HEK293 (cell line): ENCODE measurements at regions not wholly inside any gene's neighbourhood (a gene's known extent, or its start where the extent isn't known, plus 50 kb on each side); places are given as distances from the start of the nearest gene placed in this dataset.

ENCODE experiments used
- CTCF ChIP-seq: fragments of 450-650 bp; formaldehyde crosslinking; IDR thresholded peaks from 2 replicates; pipeline ENCODE4 v1.5.1; 2016; ENCODE audit warnings: missing biosample characterization, missing genetic modification characterization
- GLI4 ChIP-seq: fragments of 450-650 bp; formaldehyde crosslinking; IDR thresholded peaks from 2 replicates; pipeline ENCODE4 v1.5.1; 2016; ENCODE audit warnings: missing biosample characterization, missing genetic modification characterization
- IKZF3 ChIP-seq: fragments of 450-650 bp; IDR thresholded peaks from 2 replicates; pipeline ENCODE4 v1.5.0; 2018; ENCODE audit warnings: missing biosample characterization, mild to moderate bottlenecking, missing genetic modification characterization, moderate library complexity
- YY1 ChIP-seq: fragments of 450-650 bp; formaldehyde crosslinking; IDR thresholded peaks from 2 replicates; pipeline ENCODE4 v1.5.1; 2018; ENCODE audit warnings: missing biosample characterization, missing genetic modification characterization
- ZBTB8A ChIP-seq: fragments of 450-650 bp; formaldehyde crosslinking; IDR thresholded peaks from 2 replicates; pipeline ENCODE4 v1.5.1; 2016; ENCODE audit warnings: missing biosample characterization, missing genetic modification characterization
- ZNF157 ChIP-seq: fragments of 450-650 bp; formaldehyde crosslinking; IDR thresholded peaks from 2 replicates; pipeline ENCODE4 v1.5.1; 2016; ENCODE audit warnings: missing biosample characterization, missing genetic modification characterization
- ZNF202 ChIP-seq: fragments of 450-650 bp; formaldehyde crosslinking; IDR thresholded peaks from 2 replicates; pipeline ENCODE4 v1.5.1; 2016; ENCODE audit warnings: missing biosample characterization, missing genetic modification characterization, borderline replicate concordance
- ZNF24 ChIP-seq: fragments of 450-650 bp; formaldehyde crosslinking; IDR thresholded peaks from 2 replicates; pipeline ENCODE4 v1.5.1; 2016; ENCODE audit warnings: missing biosample characterization, missing genetic modification characterization
- ZNF660 ChIP-seq: fragments of 450-650 bp; IDR thresholded peaks from 2 replicates; pipeline ENCODE4 v1.5.1; 2018; ENCODE audit warnings: missing biosample characterization, mild to moderate bottlenecking, missing genetic modification characterization
- TF ChIP-seq, protein P1 (sequence below): fragments of 450-650 bp; formaldehyde crosslinking; IDR thresholded peaks from 2 replicates; pipeline ENCODE4 v1.5.1; 2016; ENCODE audit warnings: missing biosample characterization, missing genetic modification characterization, low read depth

DNA sequence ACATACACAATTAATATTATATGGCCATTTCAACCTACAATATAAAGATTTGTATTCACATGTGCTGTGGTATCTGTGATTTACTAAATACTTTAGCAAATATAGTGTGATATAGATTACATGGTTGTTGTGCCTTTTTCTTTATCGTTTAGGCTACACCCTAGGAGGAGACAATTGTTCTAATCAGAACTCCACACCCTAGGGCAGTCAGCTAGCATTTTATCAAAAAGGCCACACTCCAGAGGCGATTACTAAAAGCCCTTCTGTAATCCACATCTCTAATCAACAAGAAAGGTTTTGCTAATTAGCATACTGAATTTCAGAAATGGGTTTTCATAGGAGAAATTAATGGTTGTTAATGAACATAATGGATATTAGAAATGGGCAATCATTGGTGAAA lies 319.5 kb upstream of the NOCT start:
- TF ChIP-seq, protein P1, sequence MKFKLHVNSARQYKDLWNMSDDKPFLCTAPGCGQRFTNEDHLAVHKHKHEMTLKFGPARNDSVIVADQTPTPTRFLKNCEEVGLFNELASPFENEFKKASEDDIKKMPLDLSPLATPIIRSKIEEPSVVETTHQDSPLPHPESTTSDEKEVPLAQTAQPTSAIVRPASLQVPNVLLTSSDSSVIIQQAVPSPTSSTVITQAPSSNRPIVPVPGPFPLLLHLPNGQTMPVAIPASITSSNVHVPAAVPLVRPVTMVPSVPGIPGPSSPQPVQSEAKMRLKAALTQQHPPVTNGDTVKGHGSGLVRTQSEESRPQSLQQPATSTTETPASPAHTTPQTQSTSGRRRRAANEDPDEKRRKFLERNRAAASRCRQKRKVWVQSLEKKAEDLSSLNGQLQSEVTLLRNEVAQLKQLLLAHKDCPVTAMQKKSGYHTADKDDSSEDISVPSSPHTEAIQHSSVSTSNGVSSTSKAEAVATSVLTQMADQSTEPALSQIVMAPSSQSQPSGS (tag by site-specific recombination): no peak
- TF ChIP-seq ZNF24: no peak
- TF ChIP-seq GLI4: no peak
- no peak for TF ChIP-seq ZBTB8A
- no peak for TF ChIP-seq IKZF3
- TF ChIP-seq CTCF: no peak
- TF ChIP-seq YY1 (tag by site-specific recombination): no peak
- TF ChIP-seq ZNF157 (tag by site-specific recombination): no peak
- no peak for TF ChIP-seq ZNF660 (tag by site-specific recombination)
- no peak for TF ChIP-seq ZNF202 (tag by site-specific recombination)
